ENCODE measurements at regions not wholly inside any gene's neighbourhood (a gene's known extent, or its start where the extent isn't known, plus 50 kb on each side); places are given as distances from the start of the nearest gene placed in this dataset.

GRCh38 chr5:174358276-174358675 is 312.8 kb downstream of the NSG2 start:
- 96 to 97% methylated on average over 3 of the region's 3 CpGs for WGBS, 2 experiments (ENCODE audit: insufficient coverage in 1 of 2, insufficient read length in 1 of 2)
- H3K36me3 ChIP-seq (ENCODE audit: control insufficient read depth, insufficient read depth, low read length) = no peaks in the 10 kb centered on the region
- peaks cover 12% of the 10 kb centered on the region for H3K9me3 Mint-ChIP-seq

GRCh38 chr5:174359071-174359470 is 313.6 kb downstream of the NSG2 start:
- 90 to 93% methylated on average over 4 of the region's 4 CpGs for WGBS, 2 experiments (ENCODE audit: insufficient coverage in 1 of 2, insufficient read length in 1 of 2)
- DNase-seq = no peak

More at GRCh38 chr5:174358276-174358675, 312.8 kb downstream of the NSG2 start:
- H3K9me3 ChIP-seq (ENCODE audit: control insufficient read depth, low read length) = peaks cover 9% of the 10 kb centered on the region
- no peak overlapping the region for H3K9ac ChIP-seq (ENCODE audit: extremely low read depth, low read length, poor library complexity, severe bottlenecking)
- no peaks in the 10 kb centered on the region for H3K4me1 ChIP-seq (ENCODE audit: control insufficient read depth, insufficient read depth, low read length)
- no peak for DNase-seq
- H3K4me3 ChIP-seq (ENCODE audit: low read length) = no peak overlapping the region
- no peak overlapping the region for H3K27ac ChIP-seq (ENCODE audit: low read depth, low read length)
- H3K4me3 Mint-ChIP-seq = no peak overlapping the region
- H3K4me1 Mint-ChIP-seq = peaks cover 7% of the 10 kb centered on the region
- no peaks in the 10 kb centered on the region for H3K36me3 Mint-ChIP-seq (ENCODE audit: low read depth)
- H3K27me3 ChIP-seq (ENCODE audit: control insufficient read depth, insufficient read depth, low read length, poor library complexity, severe bottlenecking) = peaks cover 24% of the 10 kb centered on the region
- TF ChIP-seq CTCF (conservative IDR thresholded peaks at IDR 0.05) = no peak
- peaks cover 8% of the 10 kb centered on the region for H3K27me3 Mint-ChIP-seq (ENCODE audit: insufficient read depth)
- H3K27ac Mint-ChIP-seq = no peak overlapping the region

GRCh38 chr5:174362514-174362913 is 317.0 kb downstream of the NSG2 start:
- no peaks in the 10 kb centered on the region for H3K36me3 Mint-ChIP-seq (ENCODE audit: low read depth)
- H3K4me3 Mint-ChIP-seq = no peak overlapping the region
- H3K9me3 Mint-ChIP-seq = peaks cover 12% of the 10 kb centered on the region
- H3K27ac Mint-ChIP-seq = no peak overlapping the region
- peaks cover 5% of the 10 kb centered on the region for H3K27me3 Mint-ChIP-seq (ENCODE audit: insufficient read depth)
- no peak for DNase-seq
- WGBS, 2 experiments (ENCODE audit: insufficient coverage in 1 of 2, insufficient read length in 1 of 2) = 91 to 100% methylated on average over 2 of the region's 2 CpGs
- peaks cover 7% of the 10 kb centered on the region for H3K4me1 Mint-ChIP-seq
- H3K9ac ChIP-seq (ENCODE audit: extremely low read depth, low read length, poor library complexity, severe bottlenecking) = no peak overlapping the region
- no peak overlapping the region for H3K27ac ChIP-seq (ENCODE audit: low read depth, low read length)
- H3K9me3 ChIP-seq (ENCODE audit: control insufficient read depth, low read length) = peaks cover 9% of the 10 kb centered on the region
- no peak overlapping the region for H3K4me3 ChIP-seq (ENCODE audit: low read length)
- peaks cover 7% of the 10 kb centered on the region for H3K27me3 ChIP-seq (ENCODE audit: control insufficient read depth, insufficient read depth, low read length, poor library complexity, severe bottlenecking)
- TF ChIP-seq CTCF (conservative IDR thresholded peaks at IDR 0.05) = no peak
- H3K4me1 ChIP-seq (ENCODE audit: control insufficient read depth, insufficient read depth, low read length) = no peaks in the 10 kb centered on the region
- H3K36me3 ChIP-seq (ENCODE audit: control insufficient read depth, insufficient read depth, low read length) = no peaks in the 10 kb centered on the region

More at GRCh38 chr5:174359071-174359470, 313.6 kb downstream of the NSG2 start:
- Mint-ChIP-seq H3K27me3 (ENCODE audit: insufficient read depth) (peaks cover 5% of the 10 kb centered on the region), H3K36me3 (ENCODE audit: low read depth) (no peaks in the 10 kb centered on the region), H3K9me3 (peaks cover 12% of the 10 kb centered on the region), H3K4me3 (no peak overlapping the region), H3K4me1 (peaks cover 7% of the 10 kb centered on the region), H3K27ac (no peak overlapping the region)
- no peaks in the 10 kb centered on the region for H3K4me1 ChIP-seq (ENCODE audit: control insufficient read depth, insufficient read depth, low read length)
- no peak for TF ChIP-seq CTCF (conservative IDR thresholded peaks at IDR 0.05)
- no peaks in the 10 kb centered on the region for H3K36me3 ChIP-seq (ENCODE audit: control insufficient read depth, insufficient read depth, low read length)
- no peak overlapping the region for H3K27ac ChIP-seq (ENCODE audit: low read depth, low read length)
- no peak overlapping the region for H3K9ac ChIP-seq (ENCODE audit: extremely low read depth, low read length, poor library complexity, severe bottlenecking)
- no peak overlapping the region for H3K4me3 ChIP-seq (ENCODE audit: low read length)
- peaks cover 9% of the 10 kb centered on the region for H3K9me3 ChIP-seq (ENCODE audit: control insufficient read depth, low read length)
- H3K27me3 ChIP-seq (ENCODE audit: control insufficient read depth, insufficient read depth, low read length, poor library complexity, severe bottlenecking) = peaks cover 24% of the 10 kb centered on the region

Measured in endodermal cell (in vitro differentiated cells).